SH-SY5Y (cell line): ENCODE measurements at regions not wholly inside any gene's neighbourhood (a gene's known extent, or its start where the extent isn't known, plus 50 kb on each side); places are given as distances from the start of the nearest gene placed in this dataset.

Experiments used
- GATA2 ChIP-seq: IDR thresholded peaks from 2 replicates; pipeline ENCODE4 v1.6.1; 2011; ENCODE audit warnings: mild to moderate bottlenecking, low read depth, low read length
- GATA3 ChIP-seq: IDR thresholded peaks from 2 replicates; pipeline ENCODE4 v1.6.1; 2011; ENCODE audit warnings: low read depth, mild to moderate bottlenecking, low read length, moderate library complexity

GRCh38 chr2:57575700-57576268 is 470.8 kb upstream of the VRK2 start:
- no peak for TF ChIP-seq GATA2
- TF ChIP-seq GATA3: no peak
